Endothelial cell of umbilical vein (primary cell): ENCODE measurements at regions not wholly inside any gene's neighbourhood (a gene's known extent, or its start where the extent isn't known, plus 50 kb on each side); places are given as distances from the start of the nearest gene placed in this dataset.

ENCODE experiments used
- BruUV-seq: library from RNA; stranded (reverse); fragments of 400-500 nt; replicated peaks from 2 replicates; lab custom pipeline; 2021; lab: Mats Ljungman, UMichigan
- CTCF ChIA-PET: fragments of 300-600, 350-600 bp; sonication (Branson Sonifier 250); formaldehyde crosslinking; loops from one replicate; lab custom pipeline; 2021; ENCODE audit warnings: antibody characterized with exemption, inconsistent platforms; lab: Charles Lee
- POLR2A ChIA-PET: fragments of 300-600, 350-600 bp; sonication (Branson Sonifier 250); formaldehyde crosslinking; loops from one replicate; lab custom pipeline; 2021; ENCODE audit warnings: antibody characterized with exemption, inconsistent platforms; lab: Charles Lee
- DNase-seq: peaks from one replicate; pipeline ENCODE4 v3.0.0-alpha.2; 2011; ENCODE audit warnings: low read depth, low spot score
- FAIRE-seq: peaks from 2 replicates; lab custom pipeline; 2011; peaks lifted over from hg19 to GRCh38; lab: Jason Lieb, UNC
- H2AFZ ChIP-seq: 2 replicates; pipeline ENCODE4 v1.6.0; 2012; ENCODE audit warnings: low read depth, low read length, control low read depth, inconsistent platforms
- H3K27ac ChIP-seq: 2 replicates; pipeline ENCODE4 v1.5.1; 2011; ENCODE audit warnings: low read depth, mild to moderate bottlenecking, control low read depth, low read length, moderate library complexity; ENCODE audit not compliant: insufficient read depth
- H3K27me3 ChIP-seq, 2 experiments: 2 replicates each; pipeline versions ENCODE4 v1.6.0 to v1.6.1; 2011; ENCODE audit warnings: low read length in 2 of 2, mixed read lengths in 1 of 2; ENCODE audit not compliant: control insufficient read depth in 2 of 2, insufficient read depth in 2 of 2
- H3K36me3 ChIP-seq, 2 experiments: 2 replicates in 1 of 2; 3 replicates in 1 of 2; pipeline ENCODE4 v1.5.1; 2011; ENCODE audit warnings: low read length in 2 of 2, mild to moderate bottlenecking in 1 of 2, moderate library complexity in 1 of 2; ENCODE audit not compliant: control insufficient read depth in 2 of 2, insufficient read depth in 2 of 2; ENCODE audit errors: extremely low read depth in 1 of 2
- H3K4me1 ChIP-seq: 3 replicates; pipeline ENCODE4 v1.5.1; 2011; ENCODE audit warnings: mild to moderate bottlenecking, low read length; ENCODE audit not compliant: control insufficient read depth, insufficient read depth; ENCODE audit errors: extremely low read depth
- H3K4me2 ChIP-seq: 2 replicates; pipeline ENCODE4 v1.6.1; 2011; ENCODE audit warnings: low read length, control low read depth, mixed read lengths; ENCODE audit not compliant: insufficient read depth
- H3K4me3 ChIP-seq, 3 experiments: fragments of 200-600 bp in 1 of 3; sonication (generic), shearing (Covaris generic) in 1 of 3; replicated peaks in 1 of 3; 2 replicates each; pipeline ENCODE4 v1.5.1; 2011 to 2016; ENCODE audit warnings: control low read depth in 3 of 3, low read length in 3 of 3, mild to moderate bottlenecking in 2 of 3, inconsistent platforms in 1 of 3, low read depth in 1 of 3, moderate library complexity in 1 of 3; ENCODE audit not compliant: insufficient read depth in 1 of 3
- H3K79me2 ChIP-seq: 2 replicates; pipeline ENCODE4 v1.6.0; 2012; ENCODE audit warnings: low read length, inconsistent platforms; ENCODE audit not compliant: control insufficient read depth, insufficient read depth
- H3K9ac ChIP-seq: replicated peaks from 2 replicates; pipeline ENCODE3; 2011; ENCODE audit warnings: low read length, control low read depth; ENCODE audit not compliant: insufficient read depth; ENCODE audit errors: extremely low read depth
- H3K9me1 ChIP-seq: replicated peaks from 3 replicates; pipeline ENCODE4 v1.6.0; 2011; ENCODE audit warnings: mild to moderate bottlenecking, low read length; ENCODE audit not compliant: control insufficient read depth, insufficient read depth; ENCODE audit errors: extremely low read depth
- H3K9me3 ChIP-seq: replicated peaks from 2 replicates; pipeline ENCODE4 v1.5.1; 2012; ENCODE audit warnings: low read length, inconsistent platforms; ENCODE audit not compliant: control insufficient read depth, insufficient read depth
- H4K20me1 ChIP-seq: replicated peaks from 2 replicates; pipeline ENCODE3; 2011; ENCODE audit warnings: mild to moderate bottlenecking, low read length; ENCODE audit not compliant: control insufficient read depth, insufficient read depth; ENCODE audit errors: extremely low read depth
- CTCF ChIP-seq, 2 donors: IDR thresholded peaks; 1 replicate in 1 of 2; 2 replicates in 1 of 2; pipeline ENCODE4 v1.5.1; 2011; ENCODE audit warnings: low read length in 2 of 2, mild to moderate bottlenecking in 2 of 2, moderate library complexity in 2 of 2, control low read depth in 1 of 2, inconsistent platforms in 1 of 2, low read depth in 1 of 2; ENCODE audit not compliant: insufficient read depth in 1 of 2; ENCODE audit errors: extremely low read depth in 1 of 2
- EZH2 ChIP-seq: IDR thresholded peaks from 2 replicates; pipeline ENCODE4 v1.6.1; 2012; ENCODE audit warnings: borderline replicate concordance, low read depth, mild to moderate bottlenecking, moderate library complexity, low read length, inconsistent platforms; ENCODE audit not compliant: severe bottlenecking
- FOS ChIP-seq: IDR thresholded peaks from 2 replicates; pipeline ENCODE4 v1.6.1; 2011; ENCODE audit warnings: mild to moderate bottlenecking, low read length, moderate library complexity, borderline replicate concordance; ENCODE audit not compliant: insufficient read depth
- GATA2 ChIP-seq: IDR thresholded peaks from 2 replicates; pipeline ENCODE4 v1.7.0; 2011; ENCODE audit warnings: low read depth, mild to moderate bottlenecking, moderate library complexity, mixed read lengths, low read length; ENCODE audit not compliant: insufficient read length, insufficient read depth
- JUN ChIP-seq: IDR thresholded peaks from 2 replicates; pipeline ENCODE4 v1.6.1; 2011; ENCODE audit warnings: borderline replicate concordance, low read depth; ENCODE audit not compliant: insufficient read length, insufficient read depth
- MYC ChIP-seq: IDR thresholded peaks from one replicate; pipeline ENCODE4 v1.6.1; 2011; ENCODE audit warnings: mild to moderate bottlenecking, low read depth, low read length
- POLR2A ChIP-seq: IDR thresholded peaks from 2 replicates; pipeline ENCODE4 v1.6.1; 2012; ENCODE audit warnings: low read depth, mild to moderate bottlenecking, control low read depth, low read length
- POLR2AphosphoS5 ChIP-seq: IDR thresholded peaks from 2 replicates; pipeline ENCODE4 v1.6.1; 2012; ENCODE audit warnings: low read depth, mild to moderate bottlenecking, control low read depth, low read length, moderate library complexity; ENCODE audit not compliant: insufficient read depth
- dilution Hi-C: fragments of 300-500 bp; cut with MboI; formaldehyde crosslinking; loops from one replicate; pipeline ENCODE4 v1.15.0; 2019; ENCODE audit warnings: low sequenced_read_pairs; ENCODE audit not compliant: extremely low pct_ligation_motif_present
- intact Hi-C: fragments of 100-400 bp; cut with micrococcal nuclease; formaldehyde crosslinking; loops from one replicate; pipeline ENCODE4 v1.10.0; 2022
- TF ChIP-seq, protein P1 (sequence below): IDR thresholded peaks from 2 replicates; pipeline ENCODE4 v1.6.1; 2011; ENCODE audit not compliant: insufficient read depth, insufficient read length

GRCh38 chr4:179486570-179487335 lies 2044.5 kb upstream of the AGA start:
- H3K36me3 ChIP-seq = no peaks in the 10 kb centered on the region
- no peaks in the 10 kb centered on the region for H3K79me2 ChIP-seq
- H3K9ac ChIP-seq = no peak overlapping the region
- intact Hi-C loops = no loop called here
- no peaks in the 10 kb centered on the region for H3K4me1 ChIP-seq
- CTCF ChIA-PET = no interaction called here
- H4K20me1 ChIP-seq = no peaks in the 10 kb centered on the region
- no TSS peak for BruUV-seq
- no peaks in the 10 kb centered on the region for H3K9me1 ChIP-seq
- POLR2A ChIA-PET = no interaction called here
- H3K27ac ChIP-seq = no peak overlapping the region
- TF ChIP-seq FOS (no peak), EZH2 (no peak), CTCF (IDR thresholded peaks at IDR 0.05; ENCODE audit: extremely low read depth in 1 of 2, insufficient read depth in 1 of 2, low read depth in 1 of 2, low read length in 2 of 2) (no peak), POLR2A (no peak), MYC (no peak), JUN (no peak), GATA2 (no peak), POLR2AphosphoS5 (no peak)
- TF ChIP-seq, protein P1, sequence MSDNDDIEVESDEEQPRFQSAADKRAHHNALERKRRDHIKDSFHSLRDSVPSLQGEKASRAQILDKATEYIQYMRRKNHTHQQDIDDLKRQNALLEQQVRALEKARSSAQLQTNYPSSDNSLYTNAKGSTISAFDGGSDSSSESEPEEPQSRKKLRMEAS = no peak
- dilution Hi-C loops = no loop called here
- H3K27me3 ChIP-seq = no peaks in the 10 kb centered on the region
- H3K4me2 ChIP-seq = no peak overlapping the region
- FAIRE-seq (no peak), DNase-seq (no peak)
- H2AFZ ChIP-seq = no peak overlapping the region
- peaks cover 2% of the 10 kb centered on the region for H3K9me3 ChIP-seq
- H3K4me3 ChIP-seq = no peak overlapping the region
